ENCODE measurements at regions not wholly inside any gene's neighbourhood (a gene's known extent, or its start where the extent isn't known, plus 50 kb on each side); places are given as distances from the start of the nearest gene placed in this dataset.

DNA sequence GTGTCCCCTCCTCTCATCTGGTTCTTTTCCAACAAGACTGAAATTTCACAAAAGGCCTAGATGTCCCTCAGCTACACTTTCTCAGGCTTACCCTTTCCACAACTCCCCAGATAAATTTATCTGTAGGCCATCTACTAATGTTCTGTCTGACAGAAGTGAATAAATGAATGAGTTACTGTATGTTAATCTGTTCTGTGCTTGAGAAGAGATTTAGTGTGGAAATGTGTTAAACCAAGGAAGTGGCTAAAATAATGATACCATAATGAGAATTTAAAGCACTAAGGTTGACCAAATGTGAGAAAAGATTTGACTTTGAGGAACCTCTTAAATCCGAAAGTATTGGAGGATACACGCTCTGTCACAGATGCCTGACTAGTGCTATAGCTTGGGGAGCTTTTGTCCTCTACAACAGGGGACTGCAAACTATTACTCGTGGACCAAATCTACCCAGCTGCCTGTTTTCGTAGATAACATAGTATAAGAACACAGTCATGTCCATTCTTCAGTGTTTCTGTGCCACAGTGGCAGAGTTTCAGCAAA is 74.8 kb upstream of the P2RY1 start:
- Histone ChIP-seq H3K27ac (no peak overlapping the region), H3K36me3 (ENCODE audit: low read depth, missing control alignments) (no peaks in the 10 kb centered on the region), H3K4me3 (no peak overlapping the region), H3K4me1 (no peaks in the 10 kb centered on the region), H3K27me3 (no peaks in the 10 kb centered on the region), H3K9me3 (no peaks in the 10 kb centered on the region)
- intact Hi-C loops (cut with DNase I; ENCODE audit: low total_unique reads): no loop called here
- no peak for TF ChIP-seq POLR2A (IDR thresholded peaks at IDR 0.05)
- TF ChIP-seq, protein P1, sequence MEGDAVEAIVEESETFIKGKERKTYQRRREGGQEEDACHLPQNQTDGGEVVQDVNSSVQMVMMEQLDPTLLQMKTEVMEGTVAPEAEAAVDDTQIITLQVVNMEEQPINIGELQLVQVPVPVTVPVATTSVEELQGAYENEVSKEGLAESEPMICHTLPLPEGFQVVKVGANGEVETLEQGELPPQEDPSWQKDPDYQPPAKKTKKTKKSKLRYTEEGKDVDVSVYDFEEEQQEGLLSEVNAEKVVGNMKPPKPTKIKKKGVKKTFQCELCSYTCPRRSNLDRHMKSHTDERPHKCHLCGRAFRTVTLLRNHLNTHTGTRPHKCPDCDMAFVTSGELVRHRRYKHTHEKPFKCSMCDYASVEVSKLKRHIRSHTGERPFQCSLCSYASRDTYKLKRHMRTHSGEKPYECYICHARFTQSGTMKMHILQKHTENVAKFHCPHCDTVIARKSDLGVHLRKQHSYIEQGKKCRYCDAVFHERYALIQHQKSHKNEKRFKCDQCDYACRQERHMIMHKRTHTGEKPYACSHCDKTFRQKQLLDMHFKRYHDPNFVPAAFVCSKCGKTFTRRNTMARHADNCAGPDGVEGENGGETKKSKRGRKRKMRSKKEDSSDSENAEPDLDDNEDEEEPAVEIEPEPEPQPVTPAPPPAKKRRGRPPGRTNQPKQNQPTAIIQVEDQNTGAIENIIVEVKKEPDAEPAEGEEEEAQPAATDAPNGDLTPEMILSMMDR (IDR thresholded peaks at IDR 0.05): no peak
- WGBS, 2 donors: 78 to 88% methylated on average over 4 of the region's 4 CpGs
- DNase-seq: no peak

DNA sequence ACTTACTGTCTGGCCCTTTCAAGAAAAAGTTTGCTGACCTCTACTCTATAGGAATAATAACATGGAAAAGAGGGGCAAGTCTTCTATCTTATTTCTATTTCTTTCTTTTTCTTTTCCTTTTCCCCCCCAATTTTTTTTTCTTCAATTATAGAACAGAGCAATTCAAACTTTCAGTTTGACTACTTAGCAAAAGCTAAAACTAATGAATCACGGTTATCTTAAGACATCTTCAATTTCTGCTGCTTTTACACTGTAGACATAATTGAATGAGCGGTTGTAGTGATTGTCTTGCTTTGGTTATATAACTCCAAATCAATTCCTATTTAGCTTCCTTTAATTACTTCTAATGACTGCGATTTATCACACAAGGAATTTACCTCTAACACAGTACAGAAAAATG is 74.3 kb upstream of the P2RY1 start:
- 96 to 98% methylated on average over 3 of the region's 3 CpGs for WGBS, 2 donors
- Histone ChIP-seq H3K27me3 (no peaks in the 10 kb centered on the region), H3K9me3 (no peaks in the 10 kb centered on the region), H3K27ac (no peak overlapping the region), H3K4me1 (no peaks in the 10 kb centered on the region), H3K36me3 (ENCODE audit: low read depth, missing control alignments) (no peaks in the 10 kb centered on the region), H3K4me3 (no peak overlapping the region)
- TF ChIP-seq, protein P1 (IDR thresholded peaks at IDR 0.05): no peak
- TF ChIP-seq POLR2A (IDR thresholded peaks at IDR 0.05): no peak
- no peak for DNase-seq
- intact Hi-C loops (cut with DNase I; ENCODE audit: low total_unique reads): no loop called here

- intact Hi-C loops (cut with DNase I; ENCODE audit: low total_unique reads): no loop called here
- no peak for DNase-seq
These were observed 66.5 kb upstream of the P2RY1 start for GRCh38 chr3:152768478-152768877.

DNA sequence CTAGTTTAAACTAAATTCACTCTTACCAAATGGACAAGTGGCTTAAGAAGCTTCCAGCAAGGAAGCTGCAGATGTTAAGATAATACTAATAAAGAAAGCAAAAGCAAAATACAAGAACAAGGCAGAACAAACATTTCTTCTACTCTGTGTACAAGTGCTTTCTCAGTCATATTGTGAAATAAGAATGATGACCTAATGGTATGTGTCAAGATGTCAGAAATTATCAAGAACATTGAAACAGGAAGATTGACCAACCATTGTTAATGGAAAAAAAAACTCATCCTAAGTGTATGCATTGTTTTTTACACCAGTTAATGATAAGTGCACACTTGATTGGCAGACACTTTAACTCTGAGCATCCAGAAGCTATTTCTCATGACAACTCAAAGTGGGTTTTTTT is 65.4 kb upstream of the P2RY1 start:
- no peak overlapping the region for H3K27ac ChIP-seq
- H3K36me3 ChIP-seq (ENCODE audit: low read depth, missing control alignments): no peaks in the 10 kb centered on the region
- H3K4me1 ChIP-seq: no peaks in the 10 kb centered on the region
- TF ChIP-seq POLR2A (IDR thresholded peaks at IDR 0.05): no peak
- TF ChIP-seq, protein P1 (IDR thresholded peaks at IDR 0.05): no peak
- intact Hi-C loops (cut with DNase I; ENCODE audit: low total_unique reads): no loop called here
- DNase-seq: no peak
- H3K4me3 ChIP-seq: no peak overlapping the region
- no peaks in the 10 kb centered on the region for H3K9me3 ChIP-seq
- H3K27me3 ChIP-seq: no peaks in the 10 kb centered on the region

More at GRCh38 chr3:152768478-152768877, 66.5 kb upstream of the P2RY1 start:
- no peak overlapping the region for H3K27ac ChIP-seq
- H3K9me3 ChIP-seq: no peaks in the 10 kb centered on the region
- TF ChIP-seq, protein P1 (IDR thresholded peaks at IDR 0.05): no peak
- no peak for TF ChIP-seq POLR2A (IDR thresholded peaks at IDR 0.05)
- H3K36me3 ChIP-seq (ENCODE audit: low read depth, missing control alignments): no peaks in the 10 kb centered on the region
- no peaks in the 10 kb centered on the region for H3K27me3 ChIP-seq
- H3K4me1 ChIP-seq: no peaks in the 10 kb centered on the region
- 61 to 62% methylated on average over 3 of the region's 3 CpGs for WGBS, 2 donors
- no peak overlapping the region for H3K4me3 ChIP-seq

- no peak overlapping the region for H3K27ac ChIP-seq
- no peaks in the 10 kb centered on the region for H3K9me3 ChIP-seq
- TF ChIP-seq POLR2A (IDR thresholded peaks at IDR 0.05): no peak
- TF ChIP-seq, protein P1 (IDR thresholded peaks at IDR 0.05): no peak
- no peak overlapping the region for H3K4me3 ChIP-seq
- DNase-seq: no peak
- H3K27me3 ChIP-seq: no peaks in the 10 kb centered on the region
- intact Hi-C loops (cut with DNase I; ENCODE audit: low total_unique reads): no loop called here
- WGBS, 2 donors: 74 to 87% methylated on average over 2 of the region's 2 CpGs
- no peaks in the 10 kb centered on the region for H3K36me3 ChIP-seq (ENCODE audit: low read depth, missing control alignments)
- H3K4me1 ChIP-seq: no peaks in the 10 kb centered on the region
These were observed 64.6 kb upstream of the P2RY1 start for GRCh38 chr3:152770296-152770695.

All from testis (tissue), 2 donors.